ENCODE measurements at regions not wholly inside any gene's neighbourhood (a gene's known extent, or its start where the extent isn't known, plus 50 kb on each side); places are given as distances from the start of the nearest gene placed in this dataset.
A peak's percentile ranks its signal among the peaks of the same experiment; 100 is the strongest.

- no peak for DNase-seq
Observed at GRCh38 chr15:85847031-85847430, 52.3 kb upstream of the KLHL25 start.

DNA sequence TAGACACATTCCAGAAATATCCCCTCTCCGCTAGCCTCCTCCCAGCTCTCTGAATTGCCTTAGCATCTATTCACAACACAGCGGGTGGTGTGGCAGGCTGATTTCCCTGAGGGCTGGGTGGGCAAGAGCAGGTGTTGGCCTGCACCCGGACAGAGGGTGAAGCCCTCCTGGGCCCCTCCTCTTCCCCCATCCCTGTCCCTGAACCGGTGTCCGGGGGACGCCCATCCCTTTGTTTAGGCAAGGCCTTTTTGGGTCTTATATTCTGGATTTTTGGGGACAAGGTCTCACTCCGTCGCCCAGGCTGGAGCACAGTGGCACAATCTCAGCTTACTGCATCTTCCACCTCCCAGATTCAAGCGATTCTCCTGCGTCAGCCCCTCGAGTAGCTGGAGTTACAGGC is 55.2 kb upstream of the KLHL25 start:
- no peak for DNase-seq

- DNase-seq = no peak
Observed at GRCh38 chr15:85852969-85853368, 58.2 kb upstream of the KLHL25 start.

DNA sequence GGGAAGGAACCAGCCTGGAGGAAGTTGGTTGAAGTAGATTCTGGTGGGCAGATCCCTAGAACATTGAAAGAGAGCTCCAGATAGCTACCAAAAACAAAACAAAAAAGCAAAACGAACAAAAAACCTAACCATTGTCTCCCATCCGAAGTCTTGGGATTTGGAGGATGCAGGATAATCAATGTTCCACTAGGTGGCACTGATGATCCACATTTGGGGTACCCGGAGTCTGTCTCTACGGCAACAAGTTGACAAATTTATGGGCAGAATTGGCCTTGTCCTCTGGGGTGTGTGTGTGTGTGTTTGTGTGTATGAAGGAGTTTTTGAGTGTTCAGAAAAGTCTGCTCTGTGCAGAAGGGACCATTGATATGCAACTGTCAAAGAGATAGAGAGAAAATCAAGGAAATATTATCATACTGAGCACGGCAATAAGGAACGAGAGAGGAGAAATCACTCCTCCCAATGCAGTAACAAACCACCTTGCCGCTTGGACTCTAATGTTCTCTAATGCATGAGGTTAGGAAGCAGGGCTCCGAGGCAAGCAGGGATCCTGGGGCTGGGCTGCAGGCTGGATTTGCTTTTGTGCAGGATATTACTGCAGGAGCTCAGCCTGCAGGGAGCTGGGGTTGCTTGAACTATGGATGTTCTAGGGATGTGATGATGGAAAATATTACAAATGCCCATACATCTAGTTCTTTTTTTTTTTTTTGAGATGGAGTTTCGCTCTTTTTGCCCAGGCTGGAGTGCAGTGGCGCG is 59.8 kb upstream of the KLHL25 start:
- DNase-seq = peak in 33 of 56 donors; percentile 3 to 69 (median 16)

DNA sequence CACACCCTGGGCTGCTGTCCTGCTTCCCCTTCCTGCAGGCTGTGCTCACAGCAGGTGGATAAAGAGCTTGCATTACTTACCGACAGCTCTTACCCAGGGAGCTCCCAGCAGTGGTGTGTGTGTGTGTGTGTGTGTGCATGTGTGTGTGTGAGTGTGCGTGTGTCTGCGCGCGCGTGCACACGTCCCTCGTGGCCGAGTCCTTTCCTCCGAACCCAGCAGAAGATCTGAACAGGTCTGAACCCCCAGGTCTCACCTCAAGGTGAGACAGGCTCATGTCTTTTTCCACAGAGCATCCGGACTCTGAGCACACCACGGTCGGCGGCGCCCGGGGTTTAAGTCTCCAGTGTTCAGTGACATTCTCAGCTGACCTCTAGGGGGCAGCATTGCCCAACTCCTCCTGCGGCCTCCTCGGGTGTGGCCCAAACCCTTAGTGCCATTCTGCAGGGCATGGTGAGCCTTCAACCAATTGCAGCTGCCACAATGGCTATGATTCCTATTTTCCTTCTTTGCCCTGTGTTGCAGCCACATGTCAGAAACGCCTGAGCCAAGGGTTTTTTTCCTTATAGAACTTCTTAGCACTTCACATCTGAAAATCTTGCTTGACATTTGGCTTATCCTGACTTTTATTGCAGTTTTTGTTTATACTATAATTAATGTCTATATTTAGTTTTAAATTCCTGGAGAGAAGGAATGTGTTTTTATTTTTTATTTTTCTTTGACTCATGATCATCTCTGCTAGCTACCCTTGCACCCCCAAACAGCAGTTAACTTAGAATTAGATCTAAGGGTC is 64.1 kb upstream of the KLHL25 start:
- peak in 48 of 56 donors; percentile 9 to 81 (median 38) for DNase-seq

DNA sequence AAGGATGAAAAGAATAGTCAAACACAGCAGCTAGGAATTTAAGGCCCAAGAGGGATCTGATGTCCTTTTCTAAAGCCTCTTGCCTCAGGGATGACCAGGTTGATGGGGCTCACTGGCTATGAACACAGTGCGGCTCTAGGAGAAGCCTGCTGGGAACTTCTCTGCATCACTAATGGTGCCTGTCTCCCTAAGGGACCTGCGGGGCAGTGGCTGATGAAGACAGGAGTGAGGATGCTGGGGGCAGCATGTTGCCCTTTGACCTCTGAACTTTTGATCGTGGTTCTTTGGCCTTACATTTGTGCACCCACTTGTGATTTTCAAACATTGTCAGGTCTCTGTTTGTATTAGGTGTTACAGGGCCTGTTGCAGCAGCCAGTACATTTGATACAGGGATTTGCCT is 64.9 kb upstream of the KLHL25 start:
- DNase-seq = no peak

DNA sequence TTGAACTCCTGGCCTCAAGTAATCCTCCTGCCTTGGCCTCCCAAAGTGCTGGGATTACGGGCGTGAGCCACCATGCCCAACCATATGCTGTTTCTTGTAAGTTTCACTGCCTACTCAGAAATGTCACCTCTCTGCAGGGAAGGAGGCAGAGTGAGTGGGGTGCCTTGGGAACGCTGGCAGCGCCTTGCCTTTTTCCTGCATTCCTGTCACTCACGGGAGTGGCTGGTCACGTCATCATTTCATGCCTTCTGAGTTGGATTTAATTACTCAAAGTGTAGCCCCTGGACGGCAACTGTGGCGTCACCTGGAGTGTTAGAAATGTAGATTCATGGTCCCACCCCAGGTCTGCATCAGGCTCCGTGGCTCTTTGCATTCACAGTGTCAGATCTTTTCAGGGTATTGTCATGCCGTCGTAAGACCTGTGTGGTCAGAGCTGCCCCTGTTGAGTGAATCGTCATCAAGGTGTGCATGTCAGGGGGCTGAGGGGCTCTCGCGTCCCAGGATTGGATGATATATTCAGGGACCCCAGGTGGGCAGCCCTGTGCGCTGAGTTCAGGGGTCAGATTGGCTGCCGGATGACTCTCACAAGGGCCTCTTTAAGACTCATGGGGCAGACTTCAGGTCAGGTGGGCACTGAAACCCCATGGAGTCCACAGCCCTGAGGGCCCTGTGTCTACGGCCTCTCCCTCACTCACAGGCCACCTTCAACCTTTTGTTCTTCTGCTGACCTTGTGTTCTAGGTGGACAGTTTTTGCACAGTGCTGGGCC is 65.9 kb upstream of the KLHL25 start:
- DNase-seq = no peak

DNA sequence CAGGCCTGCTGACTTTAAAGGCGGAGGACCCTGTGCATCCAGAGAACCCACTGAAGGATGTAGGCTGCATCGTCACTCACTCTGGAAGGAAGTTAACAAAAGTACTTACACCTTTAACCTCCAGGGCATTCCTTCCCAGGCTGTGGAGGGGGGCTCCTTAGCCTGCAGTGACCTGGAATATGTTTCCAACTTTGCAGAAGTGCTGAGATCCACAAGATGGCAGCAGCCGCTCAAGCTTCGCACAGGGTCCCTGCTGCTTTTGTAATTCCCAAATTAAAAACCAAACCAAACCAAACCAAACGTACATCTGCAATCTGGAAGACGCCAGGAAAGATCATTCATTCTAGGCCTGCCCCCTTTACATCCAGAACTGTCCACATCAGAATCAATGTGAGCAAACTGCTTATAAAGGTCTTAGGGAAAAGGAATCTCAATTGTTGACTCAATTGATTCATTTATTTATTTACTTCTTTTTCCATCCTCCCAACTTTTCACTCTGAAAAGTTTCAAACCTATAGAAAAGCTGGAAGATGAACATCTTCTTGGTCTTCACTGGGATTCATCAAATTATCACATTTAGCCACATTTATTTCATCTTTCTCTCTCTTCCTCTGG is 70.5 kb upstream of the KLHL25 start:
- DNase-seq = peak in 33 of 56 donors; percentile 0 to 72 (median 20)

DNA sequence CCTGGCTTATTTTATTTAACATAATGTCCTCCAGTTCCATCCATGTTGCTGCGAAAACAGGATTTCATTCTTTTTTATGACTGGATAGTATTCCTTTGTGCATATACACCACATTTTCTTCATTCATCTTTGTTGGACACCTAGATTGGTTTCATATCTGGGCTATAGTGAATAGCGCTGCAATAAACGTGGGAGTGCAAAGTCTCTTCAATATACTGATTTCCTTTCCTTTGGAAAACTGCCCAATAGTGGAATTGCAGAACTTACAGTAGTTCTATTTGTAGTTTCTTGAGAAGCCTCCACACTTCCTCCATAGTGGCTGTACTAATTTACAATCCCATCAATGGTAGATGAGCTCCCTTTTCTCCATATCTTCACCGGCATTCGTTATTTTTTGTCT is 72.5 kb upstream of the KLHL25 start:
- no peak for DNase-seq

DNA sequence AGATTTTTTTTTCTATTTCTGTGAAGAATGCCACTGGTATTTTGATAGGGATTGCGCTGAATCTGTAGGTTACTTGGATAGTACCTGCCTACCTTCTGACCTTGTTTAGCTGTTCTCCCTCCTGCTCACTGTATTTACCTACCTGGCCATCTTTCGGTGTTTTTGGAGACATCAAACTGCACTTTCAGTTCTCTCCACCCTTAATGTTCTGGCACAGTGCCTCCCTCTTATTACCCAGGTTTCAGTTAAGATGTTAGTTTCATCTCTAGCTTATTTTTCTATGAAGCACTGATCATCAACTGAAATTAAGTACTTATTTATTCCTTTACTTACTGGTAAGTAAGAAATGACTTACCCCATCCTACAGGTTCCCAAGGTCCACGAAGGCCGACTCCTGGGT is 74.4 kb upstream of the KLHL25 start:
- no peak for DNase-seq

GRCh38 chr15:85870216-85871014 is 75.7 kb upstream of the KLHL25 start:
- no peak for DNase-seq

- no peak for DNase-seq
Observed at GRCh38 chr15:85871545-85871944, 76.8 kb upstream of the KLHL25 start.

- DNase-seq = no peak
Observed at GRCh38 chr15:85872125-85872524, 77.4 kb upstream of the KLHL25 start.

DNA sequence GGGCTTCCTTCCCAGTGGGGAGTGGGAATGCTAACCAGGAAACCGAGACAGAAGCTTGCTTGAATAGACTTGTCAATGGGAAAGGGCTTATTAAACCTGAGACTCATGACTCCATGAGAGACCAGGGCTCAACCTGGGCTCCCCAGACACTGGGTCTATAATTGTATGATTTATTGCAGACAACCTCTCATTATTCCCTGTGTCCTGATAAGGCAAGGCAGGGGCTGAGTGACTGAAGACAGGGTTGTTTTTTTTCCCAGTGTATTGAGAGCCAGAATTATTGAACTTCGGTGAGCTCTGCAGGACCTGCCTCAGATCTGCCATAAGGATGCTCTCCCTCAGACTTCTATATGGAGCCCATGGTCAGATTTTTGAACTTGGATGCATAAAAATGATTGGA is 79.5 kb upstream of the KLHL25 start:
- DNase-seq = no peak

DNA sequence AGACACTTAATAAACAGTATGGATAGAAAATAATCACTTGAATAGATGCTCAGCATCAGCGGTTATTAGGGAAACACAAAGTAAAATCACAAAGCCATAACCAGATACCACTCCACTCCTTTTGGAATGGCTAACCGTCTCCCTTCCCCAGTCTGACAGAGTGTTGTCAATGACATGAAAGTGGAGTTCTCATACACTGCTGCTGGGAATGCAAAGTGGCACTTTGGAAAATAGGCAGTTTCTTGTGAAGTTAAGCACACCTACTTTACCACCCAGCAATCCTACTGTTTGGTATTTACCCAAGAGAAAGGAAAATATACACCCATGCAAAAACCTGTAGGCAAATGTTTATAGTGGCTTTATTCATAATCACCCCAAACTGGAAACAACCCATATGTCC is 81.0 kb upstream of the KLHL25 start:
- DNase-seq = no peak

DNA sequence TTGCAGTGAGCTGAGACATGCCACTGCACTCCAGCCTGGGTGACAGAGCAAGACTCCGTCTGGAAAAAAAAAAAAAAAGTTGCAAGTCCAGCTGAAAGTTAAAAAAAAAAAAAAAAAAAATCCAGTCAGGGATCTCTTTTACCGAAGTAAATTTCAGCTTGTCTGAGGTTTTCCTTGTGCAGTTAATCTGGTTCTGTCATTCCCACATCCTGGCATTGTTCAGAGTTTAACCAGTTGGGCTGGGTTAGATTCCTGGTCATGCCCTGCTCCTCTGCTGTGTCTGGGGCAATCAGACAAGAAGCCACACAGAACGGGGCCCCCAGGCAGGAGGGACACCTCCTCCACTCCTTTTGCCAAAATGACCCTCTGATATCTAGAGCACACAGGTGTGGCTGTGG is 84.1 kb upstream of the KLHL25 start:
- no peak for DNase-seq

DNA sequence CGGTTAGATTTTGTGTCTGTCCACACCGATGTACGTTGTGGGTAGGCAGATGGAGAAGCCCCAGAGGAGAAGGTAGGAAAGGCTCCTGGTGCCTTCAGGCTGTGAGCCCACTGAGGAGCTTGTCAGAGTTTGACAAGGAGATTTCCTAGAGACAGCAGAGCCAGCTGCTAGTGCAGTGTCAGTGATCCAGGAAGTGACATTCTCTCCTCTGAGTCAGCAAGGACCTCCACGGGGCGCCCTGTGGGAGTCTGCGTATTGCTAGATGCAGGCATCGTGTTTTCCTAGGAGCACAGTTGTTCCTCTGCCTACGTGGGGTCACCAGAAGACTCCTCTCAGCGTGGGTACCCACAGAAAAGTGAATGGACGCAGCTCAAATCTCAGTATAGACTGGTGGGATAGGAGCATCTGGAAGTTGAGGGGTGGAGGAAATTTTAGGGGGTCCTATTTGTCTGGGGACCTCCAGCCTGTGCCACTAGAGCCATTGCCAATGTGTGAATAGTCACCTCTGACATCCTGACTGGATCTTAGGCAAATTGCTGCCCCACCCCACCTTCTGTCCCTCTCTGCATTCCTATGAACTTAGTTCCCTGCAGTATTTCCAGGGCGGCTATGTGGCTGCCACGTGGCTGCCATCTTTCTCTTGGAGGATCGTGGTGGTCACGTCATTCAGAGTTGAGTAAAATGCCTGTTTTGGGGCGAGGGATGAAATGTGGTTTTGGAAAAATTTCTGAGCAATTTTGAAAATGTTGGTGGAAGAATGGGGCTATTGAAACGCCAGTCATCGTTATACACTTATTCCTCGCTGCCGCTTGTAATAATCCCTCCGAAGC is 84.8 kb upstream of the KLHL25 start:
- DNase-seq = no peak

DNA sequence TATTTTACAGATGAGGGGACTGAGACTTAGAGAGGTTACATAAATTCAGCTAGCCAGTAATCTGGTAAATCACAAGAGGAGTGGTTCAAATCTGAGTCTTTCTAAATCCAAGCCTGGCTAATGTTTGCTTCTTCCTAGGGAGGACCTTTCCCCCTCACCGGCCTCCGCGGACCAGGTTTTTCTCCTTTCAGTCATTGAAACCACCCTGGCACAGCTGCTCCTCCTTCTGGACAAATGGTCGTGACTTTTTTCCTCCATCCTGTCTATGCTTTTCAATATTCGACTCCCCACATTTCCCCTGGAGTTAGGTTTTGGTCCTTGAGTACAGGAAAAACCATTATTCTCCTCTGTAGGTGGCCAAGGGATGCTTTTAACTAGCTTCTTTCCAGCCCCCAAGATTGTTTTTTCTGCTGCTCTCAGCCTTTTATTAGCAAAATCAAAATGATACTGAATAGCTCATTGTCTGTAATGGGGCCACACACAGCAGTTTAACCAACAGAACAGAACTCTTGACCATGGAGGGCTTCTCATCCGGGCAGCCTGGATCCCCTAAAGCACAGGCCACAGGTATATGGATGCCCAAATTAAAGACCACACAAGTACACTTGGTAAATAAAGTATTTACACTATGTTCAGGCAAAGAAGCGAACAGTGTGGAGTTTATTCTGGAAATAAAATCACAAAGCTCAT is 85.9 kb upstream of the KLHL25 start:
- DNase-seq = no peak

DNA sequence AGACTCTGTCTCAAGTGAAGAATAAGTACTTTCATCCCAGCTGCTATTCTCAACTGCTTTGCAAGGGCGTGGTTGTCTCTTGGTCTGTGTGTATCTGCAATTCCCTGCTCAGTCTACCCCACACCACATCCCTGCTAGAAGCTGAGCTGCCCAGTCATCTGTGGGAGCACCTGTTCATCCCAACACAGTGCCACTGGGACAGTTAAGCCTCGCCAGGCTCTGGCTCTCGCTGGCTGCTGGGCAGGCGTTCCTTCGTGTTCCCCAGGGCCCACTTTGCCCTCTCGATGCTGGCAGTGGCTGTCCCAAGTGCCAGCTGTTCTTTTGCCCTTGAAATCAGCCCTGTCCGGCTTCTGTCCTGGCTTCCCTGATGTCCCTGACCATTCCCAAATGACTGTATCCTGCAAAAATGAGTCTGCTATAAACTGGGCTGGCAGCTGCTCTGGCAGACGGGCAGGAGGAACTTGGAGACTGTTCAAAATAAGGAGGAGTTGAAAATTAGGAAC is 91.6 kb upstream of the KLHL25 start:
- DNase-seq = no peak
